ENCODE measurements at regions not wholly inside any gene's neighbourhood (a gene's known extent, or its start where the extent isn't known, plus 50 kb on each side); places are given as distances from the start of the nearest gene placed in this dataset.

DNA sequence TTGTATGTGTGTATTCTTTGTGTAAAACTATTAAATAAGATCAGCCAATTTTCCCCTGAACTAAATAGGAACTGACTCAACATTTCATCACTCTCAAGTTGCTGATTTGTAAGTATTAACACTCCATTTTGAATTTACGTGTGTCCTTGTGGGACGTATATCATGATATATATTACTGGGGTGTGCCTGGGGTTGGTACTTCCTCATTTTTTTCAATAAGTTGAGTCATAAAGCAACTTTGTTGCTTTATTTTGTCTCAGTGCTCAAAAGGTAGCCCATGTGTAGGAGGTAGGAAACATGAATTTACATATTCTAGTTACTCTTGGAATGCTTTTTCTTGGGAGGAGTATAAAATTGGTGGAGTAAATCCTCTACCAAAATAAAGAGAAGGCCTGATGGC, 193.9 kb upstream of the RAG2 start:
- Histone ChIP-seq H3K27me3 (ENCODE audit: control insufficient read depth, insufficient read depth, low read length) (peaks cover 5% of the 10 kb centered on the region; the same call in 1 of the 2 replicates), H3K36me3 (ENCODE audit: control insufficient read depth, insufficient read depth, low read length) (no peaks in the 10 kb centered on the region), H3K9me3 (ENCODE audit: control insufficient read depth, insufficient read depth, low read depth, low read length) (no peaks in the 10 kb centered on the region), H3K4me3 (ENCODE audit: low read depth in 2 of 2, low read length in 2 of 2) (no peak overlapping the region), H3K4me1 (ENCODE audit: control insufficient read depth, insufficient read depth, low read length) (no peaks in the 10 kb centered on the region), H3K27ac (ENCODE audit: low read length) (no peak overlapping the region)
- DNase-seq (ENCODE audit: low read depth, low spot score): no peak
- no peak for ATAC-seq
- in situ Hi-C loops (cut with HindIII; ENCODE audit: low pct_unique_long_range_greater_than_20kb, low sequenced_read_pairs): no loop called here
- intact Hi-C loops (cut with micrococcal nuclease; ENCODE audit: unreplicated experiment): no loop called here
- POLR2A ChIA-PET: no interaction called here
- BruUV-seq (replicated peaks): no TSS peak
- TF ChIP-seq REST (IDR thresholded peaks at IDR 0.05; ENCODE audit: insufficient read depth in 1 of 2, low read depth in 2 of 2, low read length in 1 of 2) (no peak), TCF7L2 (IDR thresholded peaks at IDR 0.05; ENCODE audit: low read depth, low read length) (no peak), POLR2AphosphoS5 (IDR thresholded peaks at IDR 0.05; ENCODE audit: low read depth, low read length) (no peak), SIN3A (IDR thresholded peaks at IDR 0.05; ENCODE audit: borderline replicate concordance, insufficient read depth, low read depth, low read length) (no peak)
- TF ChIP-seq, protein P1, sequence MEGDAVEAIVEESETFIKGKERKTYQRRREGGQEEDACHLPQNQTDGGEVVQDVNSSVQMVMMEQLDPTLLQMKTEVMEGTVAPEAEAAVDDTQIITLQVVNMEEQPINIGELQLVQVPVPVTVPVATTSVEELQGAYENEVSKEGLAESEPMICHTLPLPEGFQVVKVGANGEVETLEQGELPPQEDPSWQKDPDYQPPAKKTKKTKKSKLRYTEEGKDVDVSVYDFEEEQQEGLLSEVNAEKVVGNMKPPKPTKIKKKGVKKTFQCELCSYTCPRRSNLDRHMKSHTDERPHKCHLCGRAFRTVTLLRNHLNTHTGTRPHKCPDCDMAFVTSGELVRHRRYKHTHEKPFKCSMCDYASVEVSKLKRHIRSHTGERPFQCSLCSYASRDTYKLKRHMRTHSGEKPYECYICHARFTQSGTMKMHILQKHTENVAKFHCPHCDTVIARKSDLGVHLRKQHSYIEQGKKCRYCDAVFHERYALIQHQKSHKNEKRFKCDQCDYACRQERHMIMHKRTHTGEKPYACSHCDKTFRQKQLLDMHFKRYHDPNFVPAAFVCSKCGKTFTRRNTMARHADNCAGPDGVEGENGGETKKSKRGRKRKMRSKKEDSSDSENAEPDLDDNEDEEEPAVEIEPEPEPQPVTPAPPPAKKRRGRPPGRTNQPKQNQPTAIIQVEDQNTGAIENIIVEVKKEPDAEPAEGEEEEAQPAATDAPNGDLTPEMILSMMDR (IDR thresholded peaks at IDR 0.05): no peak
- CTCF ChIA-PET: no interaction called here

GRCh38 chr11:36790526-36790925, 192.5 kb upstream of the RAG2 start:
- DNase-seq (ENCODE audit: low read depth, low spot score): no peak
- Histone ChIP-seq H3K36me3 (ENCODE audit: control insufficient read depth, insufficient read depth, low read length) (no peaks in the 10 kb centered on the region), H3K4me3 (ENCODE audit: low read depth in 2 of 2, low read length in 2 of 2) (no peak overlapping the region), H3K27me3 (ENCODE audit: control insufficient read depth, insufficient read depth, low read length) (peaks cover 5% of the 10 kb centered on the region; the same call in 1 of the 2 replicates), H3K9me3 (ENCODE audit: control insufficient read depth, insufficient read depth, low read depth, low read length) (no peaks in the 10 kb centered on the region), H3K27ac (ENCODE audit: low read length) (no peak overlapping the region), H3K4me1 (ENCODE audit: control insufficient read depth, insufficient read depth, low read length) (no peaks in the 10 kb centered on the region)
- TF ChIP-seq REST (IDR thresholded peaks at IDR 0.05; ENCODE audit: insufficient read depth in 1 of 2, low read depth in 2 of 2, low read length in 1 of 2) (no peak), POLR2AphosphoS5 (IDR thresholded peaks at IDR 0.05; ENCODE audit: low read depth, low read length) (no peak), SIN3A (IDR thresholded peaks at IDR 0.05; ENCODE audit: borderline replicate concordance, insufficient read depth, low read depth, low read length) (no peak), TCF7L2 (IDR thresholded peaks at IDR 0.05; ENCODE audit: low read depth, low read length) (no peak)
- TF ChIP-seq, protein P1 (IDR thresholded peaks at IDR 0.05): no peak
- no peak for ATAC-seq
- intact Hi-C loops (cut with micrococcal nuclease; ENCODE audit: unreplicated experiment): no loop called here
- CTCF ChIA-PET: no interaction called here
- in situ Hi-C loops (cut with HindIII; ENCODE audit: low pct_unique_long_range_greater_than_20kb, low sequenced_read_pairs): no loop called here
- BruUV-seq (replicated peaks): no TSS peak
- POLR2A ChIA-PET: no interaction called here

Data from Panc1 (cell line).